Natural killer cell treated with Interleukin-12 subunit alpha and Interleukin-12 subunit beta and Interleukin-15 and Interleukin-18, amount 100 ng/mL, for 72 hours (primary cell): ENCODE measurements at regions not wholly inside any gene's neighbourhood (a gene's known extent, or its start where the extent isn't known, plus 50 kb on each side); places are given as distances from the start of the nearest gene placed in this dataset.
A peak's percentile ranks its signal among the peaks of the same experiment; 100 is the strongest.

Experiments used
- ATAC-seq, 2 donors: fragments of 150-1000 bp; cut with Tn5 transposase in 1 of 2; sonication (Bioruptor Pico), chemical (Tn5 transposase) in 1 of 2; 2 replicates each; pipeline ENCODE4 v1.10.0; 2021
- DNase-seq: peaks from one replicate; pipeline ENCODE4 v3.0.0; 2022; ENCODE audit warnings: low spot score
- H3K27ac Mint-ChIP-seq, 2 donors: 1 replicate in 1 of 2; 2 replicates in 1 of 2; pipeline ENCODE4 v1.8.0; 2022; ENCODE audit warnings: mixed read lengths in 2 of 2, mild to moderate bottlenecking in 1 of 2, moderate library complexity in 1 of 2
- H3K27me3 Mint-ChIP-seq, 2 donors: 1 replicate in 1 of 2; 2 replicates in 1 of 2; pipeline ENCODE4 v1.8.0; 2022; ENCODE audit warnings: mixed read lengths in 2 of 2
- H3K36me3 Mint-ChIP-seq: one replicate; pipeline ENCODE4 v1.8.0; 2022; ENCODE audit warnings: mixed read lengths
- H3K4me1 Mint-ChIP-seq, 2 donors: 1 replicate in 1 of 2; 2 replicates in 1 of 2; pipeline ENCODE4 v1.8.0; 2022; ENCODE audit warnings: low read depth in 2 of 2, mixed read lengths in 2 of 2, mild to moderate bottlenecking in 1 of 2
- H3K4me3 Mint-ChIP-seq: one replicate; pipeline ENCODE4 v1.8.0; 2022; ENCODE audit warnings: mixed read lengths
- H3K9me3 Mint-ChIP-seq: 2 replicates; pipeline ENCODE4 v1.8.0; 2022; ENCODE audit warnings: mixed read lengths

GRCh38 chr14:34362641-34363251, 99.3 kb downstream of the SPTSSA start:
- Mint-ChIP-seq H3K9me3 (no peaks in the 10 kb centered on the region), H3K36me3 (no peaks in the 10 kb centered on the region), H3K4me1 (no peaks in the 10 kb centered on the region), H3K4me3 (no peak overlapping the region), H3K27me3 (peaks cover 14 to 16% of the 10 kb centered on the region in 2 donors), H3K27ac (no peak overlapping the region)
- ATAC-seq (no peak), DNase-seq (no peak)

GRCh38 chr14:34361504-34362011, 100.5 kb downstream of the SPTSSA start:
- Mint-ChIP-seq H3K4me3 (no peak overlapping the region), H3K36me3 (no peaks in the 10 kb centered on the region), H3K9me3 (no peaks in the 10 kb centered on the region), H3K27ac (no peak overlapping the region), H3K27me3 (peaks cover 14 to 16% of the 10 kb centered on the region in 2 donors), H3K4me1 (no peaks in the 10 kb centered on the region)
- no peak for ATAC-seq
- DNase-seq = no peak

- H3K4me3 Mint-ChIP-seq = no peak overlapping the region
- no peak for ATAC-seq
These were observed 102.5 kb downstream of the SPTSSA start for GRCh38 chr14:34359420-34360117.

GRCh38 chr14:34356264-34356654, 105.8 kb downstream of the SPTSSA start:
- Mint-ChIP-seq H3K4me1 (no peaks in the 10 kb centered on the region), H3K9me3 (no peaks in the 10 kb centered on the region), H3K4me3 (no peak overlapping the region), H3K27me3 (no peaks in the 10 kb centered on the region), H3K36me3 (no peaks in the 10 kb centered on the region), H3K27ac (no peak overlapping the region)
- no peak for DNase-seq
- no peak for ATAC-seq

More at GRCh38 chr14:34359420-34360117, 102.5 kb downstream of the SPTSSA start:
- H3K27ac Mint-ChIP-seq = no peak overlapping the region
- H3K9me3 Mint-ChIP-seq = no peaks in the 10 kb centered on the region
- DNase-seq = no peak
- no peaks in the 10 kb centered on the region for H3K36me3 Mint-ChIP-seq
- no peaks in the 10 kb centered on the region for H3K4me1 Mint-ChIP-seq
- peaks cover 7 to 9% of the 10 kb centered on the region in 2 donors for H3K27me3 Mint-ChIP-seq

- Mint-ChIP-seq H3K27ac (no peak overlapping the region), H3K36me3 (no peaks in the 10 kb centered on the region), H3K4me1 (no peaks in the 10 kb centered on the region), H3K9me3 (no peaks in the 10 kb centered on the region), H3K27me3 (no peaks in the 10 kb centered on the region), H3K4me3 (no peak overlapping the region)
- no peak for ATAC-seq
- no peak for DNase-seq
These were observed 106.3 kb downstream of the SPTSSA start for GRCh38 chr14:34355584-34356263.

- DNase-seq (no peak), ATAC-seq (no peak)
- Mint-ChIP-seq H3K36me3 (no peaks in the 10 kb centered on the region), H3K27ac (no peak overlapping the region), H3K4me1 (no peaks in the 10 kb centered on the region), H3K4me3 (no peak overlapping the region), H3K27me3 (no peaks in the 10 kb centered on the region), H3K9me3 (no peaks in the 10 kb centered on the region)
These were observed 107.5 kb downstream of the SPTSSA start for GRCh38 chr14:34354556-34354955.

GRCh38 chr14:34350903-34351302, 111.1 kb downstream of the SPTSSA start:
- Mint-ChIP-seq H3K4me1 (no peaks in the 10 kb centered on the region), H3K27me3 (no peaks in the 10 kb centered on the region), H3K36me3 (no peaks in the 10 kb centered on the region), H3K9me3 (no peaks in the 10 kb centered on the region), H3K4me3 (no peak overlapping the region), H3K27ac (no peak overlapping the region)
- DNase-seq = no peak
- no peak for ATAC-seq

- H3K27ac Mint-ChIP-seq = no peak overlapping the region
- H3K9me3 Mint-ChIP-seq = no peaks in the 10 kb centered on the region
- DNase-seq = no peak
- H3K4me3 Mint-ChIP-seq = no peak overlapping the region
- H3K36me3 Mint-ChIP-seq = no peaks in the 10 kb centered on the region
- H3K27me3 Mint-ChIP-seq = no peaks in the 10 kb centered on the region
- no peaks in the 10 kb centered on the region for H3K4me1 Mint-ChIP-seq
- ATAC-seq = no peak
These were observed 113.4 kb downstream of the SPTSSA start for GRCh38 chr14:34348592-34348991.

GRCh38 chr14:34347683-34348082, 114.4 kb downstream of the SPTSSA start:
- no peaks in the 10 kb centered on the region for H3K9me3 Mint-ChIP-seq
- no peaks in the 10 kb centered on the region for H3K4me1 Mint-ChIP-seq
- ATAC-seq (no peak), DNase-seq (no peak)
- no peaks in the 10 kb centered on the region for H3K27me3 Mint-ChIP-seq
- no peaks in the 10 kb centered on the region for H3K36me3 Mint-ChIP-seq
- H3K4me3 Mint-ChIP-seq = no peak overlapping the region
- no peak overlapping the region for H3K27ac Mint-ChIP-seq

GRCh38 chr14:34345718-34346465, 116.1 kb downstream of the SPTSSA start:
- no peaks in the 10 kb centered on the region for H3K36me3 Mint-ChIP-seq
- ATAC-seq = peak; percentile 43 to 59
- no peak for DNase-seq
- no peak overlapping the region for H3K27ac Mint-ChIP-seq
- H3K4me1 Mint-ChIP-seq = no peaks in the 10 kb centered on the region
- H3K9me3 Mint-ChIP-seq = no peaks in the 10 kb centered on the region
- no peak overlapping the region for H3K4me3 Mint-ChIP-seq
- no peaks in the 10 kb centered on the region for H3K27me3 Mint-ChIP-seq

GRCh38 chr14:34344318-34344717, 117.7 kb downstream of the SPTSSA start:
- Mint-ChIP-seq H3K9me3 (no peaks in the 10 kb centered on the region), H3K36me3 (no peaks in the 10 kb centered on the region), H3K27me3 (no peaks in the 10 kb centered on the region), H3K4me1 (no peaks in the 10 kb centered on the region), H3K4me3 (no peak overlapping the region), H3K27ac (no peak overlapping the region)
- no peak for DNase-seq
- ATAC-seq = no peak

- ATAC-seq = no peak
- Mint-ChIP-seq H3K27ac (no peak overlapping the region), H3K9me3 (no peaks in the 10 kb centered on the region), H3K4me3 (no peak overlapping the region), H3K36me3 (no peaks in the 10 kb centered on the region), H3K27me3 (no peaks in the 10 kb centered on the region), H3K4me1 (peaks cover 0 to 2% of the 10 kb centered on the region in 2 donors)
- no peak for DNase-seq
These were observed 121.9 kb downstream of the SPTSSA start for GRCh38 chr14:34340025-34340625.

GRCh38 chr14:34338056-34338455, 124.0 kb downstream of the SPTSSA start:
- H3K36me3 Mint-ChIP-seq = no peaks in the 10 kb centered on the region
- peaks cover 0 to 2% of the 10 kb centered on the region in 2 donors for H3K4me1 Mint-ChIP-seq
- DNase-seq (no peak), ATAC-seq (no peak)
- H3K9me3 Mint-ChIP-seq = no peaks in the 10 kb centered on the region
- no peak overlapping the region for H3K4me3 Mint-ChIP-seq
- H3K27ac Mint-ChIP-seq = no peak overlapping the region
- no peaks in the 10 kb centered on the region for H3K27me3 Mint-ChIP-seq
